ENCODE measurements at regions not wholly inside any gene's neighbourhood (a gene's known extent, or its start where the extent isn't known, plus 50 kb on each side); places are given as distances from the start of the nearest gene placed in this dataset.

DNA sequence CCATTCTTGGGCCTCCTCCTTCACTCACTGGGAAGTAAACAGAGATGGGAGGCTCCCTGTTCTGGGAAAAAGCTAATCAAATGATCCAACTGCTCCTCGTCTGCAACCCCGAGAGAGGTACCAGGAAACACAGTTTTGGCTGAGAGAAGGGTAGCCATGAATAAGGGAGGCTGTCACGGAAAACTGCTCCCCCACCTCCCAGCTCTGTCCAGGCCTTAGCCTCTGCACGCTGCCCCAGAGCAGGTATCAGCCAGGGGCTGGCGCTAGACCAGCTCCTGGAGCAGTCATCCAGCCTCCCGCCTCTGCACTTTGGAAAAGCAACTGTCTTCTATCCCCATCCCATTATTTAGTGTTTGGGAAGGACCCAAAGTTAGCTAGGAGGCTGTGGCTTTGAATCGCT is 266.1 kb downstream of the NDUFS4 start:
- DNase-seq (ENCODE audit: low spot score): peak; percentile 84

DNA sequence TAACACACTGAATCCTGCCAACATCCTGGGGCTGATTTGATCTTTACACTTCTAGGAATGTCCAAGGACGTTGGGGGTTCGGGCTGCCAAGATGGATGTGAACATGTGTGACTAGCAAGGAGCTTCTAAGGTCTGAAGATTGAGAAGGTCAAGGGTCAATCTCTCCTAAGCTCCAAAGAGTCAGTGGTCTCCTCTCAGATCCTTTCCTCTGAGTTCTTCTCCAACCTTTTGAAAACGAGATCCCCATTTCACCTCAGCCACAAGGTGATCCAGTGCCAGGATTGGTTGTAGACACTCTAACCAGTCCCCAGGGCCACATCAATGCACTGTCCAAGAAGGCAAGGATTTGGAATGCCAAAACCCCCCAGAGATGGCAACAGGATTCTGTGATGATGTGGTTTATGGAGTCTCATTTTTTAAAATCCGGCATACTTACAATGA is 266.8 kb downstream of the NDUFS4 start:
- peak; percentile 70 for DNase-seq (ENCODE audit: low spot score)

DNA sequence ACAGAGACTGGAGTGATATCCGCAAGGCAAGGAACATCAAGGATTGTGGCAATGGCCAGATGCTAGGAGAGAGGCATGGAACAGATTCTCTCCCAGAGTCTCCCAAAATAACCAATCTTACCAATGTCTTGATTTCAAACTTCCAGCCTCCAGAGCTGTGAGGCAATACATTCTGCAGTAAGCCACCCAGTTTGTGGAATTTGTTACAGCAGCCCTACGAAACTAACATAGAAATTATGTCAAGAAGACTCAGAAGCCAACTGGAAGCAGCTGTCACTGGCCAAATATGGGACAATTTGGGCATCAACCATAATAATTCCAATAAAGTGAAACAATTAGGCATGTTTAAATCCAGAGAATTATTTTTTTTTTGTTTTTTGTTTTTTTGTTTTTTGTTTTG is 271.1 kb downstream of the NDUFS4 start:
- no peak for DNase-seq (ENCODE audit: low spot score)
